ENCODE measurements at regions not wholly inside any gene's neighbourhood (a gene's known extent, or its start where the extent isn't known, plus 50 kb on each side); places are given as distances from the start of the nearest gene placed in this dataset.

DNA sequence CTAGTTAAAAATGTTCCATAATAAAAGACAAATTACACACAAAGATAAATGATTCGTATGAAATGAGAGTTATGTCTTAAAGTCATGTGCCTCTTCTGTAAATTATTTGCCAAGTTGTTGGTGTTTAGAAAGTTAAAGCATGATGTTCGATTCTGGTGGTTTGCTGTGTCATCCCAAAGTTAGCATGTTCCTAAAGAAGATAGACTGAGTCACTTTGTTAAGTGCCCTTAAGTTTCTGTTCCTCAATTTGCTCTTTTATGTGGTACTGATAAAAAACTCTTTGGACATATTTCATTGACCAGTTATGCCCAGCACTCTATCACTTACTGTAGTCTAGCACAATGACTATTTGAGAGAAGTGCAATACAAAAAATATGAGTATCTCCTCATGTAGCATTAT lies 366.9 kb upstream of the ZNF608 start:
- FAIRE-seq (no peak), DNase-seq (ENCODE audit: low read depth, low spot score) (no peak)
- BruUV-seq (replicated peaks): no TSS peak
- Histone ChIP-seq H3K27ac (ENCODE audit: insufficient read depth, low read depth, low read length) (no peak overlapping the region), H3K9me3 (replicated peaks; ENCODE audit: control insufficient read depth, insufficient read depth, low read length) (no peaks in the 10 kb centered on the region), H3K27me3 (ENCODE audit: control insufficient read depth in 2 of 2, insufficient read depth in 2 of 2, low read length in 2 of 2) (no peaks in the 10 kb centered on the region), H3K4me1 (ENCODE audit: control insufficient read depth, extremely low read depth, insufficient read depth, low read length) (no peaks in the 10 kb centered on the region), H3K36me3 (ENCODE audit: control insufficient read depth in 2 of 2, extremely low read depth in 1 of 2, insufficient read depth in 2 of 2, low read length in 2 of 2) (no peaks in the 10 kb centered on the region), H3K9me1 (replicated peaks; ENCODE audit: control insufficient read depth, extremely low read depth, insufficient read depth, low read length) (no peaks in the 10 kb centered on the region), H2AFZ (ENCODE audit: low read depth, low read length) (no peak overlapping the region), H3K4me2 (ENCODE audit: insufficient read depth, low read length) (no peak overlapping the region), H3K9ac (replicated peaks; ENCODE audit: extremely low read depth, insufficient read depth, low read length) (no peak overlapping the region), H3K79me2 (ENCODE audit: control insufficient read depth, insufficient read depth, low read length) (no peaks in the 10 kb centered on the region), H4K20me1 (replicated peaks; ENCODE audit: control insufficient read depth, extremely low read depth, insufficient read depth, low read length) (no peaks in the 10 kb centered on the region), H3K4me3 (replicated peaks in 1 of 3; ENCODE audit: insufficient read depth in 1 of 3, low read depth in 1 of 3, low read length in 3 of 3) (no peak overlapping the region)
- dilution Hi-C loops (cut with MboI; ENCODE audit: extremely low pct_ligation_motif_present, low sequenced_read_pairs) (no loop called here), intact Hi-C loops (cut with micrococcal nuclease) (no loop called here)
- ChIA-PET CTCF (interaction anchor here (1.0 kb wide), 1 partner anchor 9 kb away, joined by 3 read pairs; no protein-coding TSS in a partner anchor), POLR2A (no interaction called here)
- no peak for TF ChIP-seq MAX (IDR thresholded peaks at IDR 0.05; ENCODE audit: insufficient read depth, insufficient read length)
- no peak for TF ChIP-seq POLR2AphosphoS5 (IDR thresholded peaks at IDR 0.05; ENCODE audit: insufficient read depth, low read depth, low read length)
- no peak for TF ChIP-seq CTCF (IDR thresholded peaks at IDR 0.05; ENCODE audit: extremely low read depth in 1 of 2, insufficient read depth in 1 of 2, low read depth in 1 of 2, low read length in 2 of 2)
- TF ChIP-seq FOS (IDR thresholded peaks at IDR 0.05; ENCODE audit: borderline replicate concordance, insufficient read depth, low read length): no peak
- no peak for TF ChIP-seq MYC (IDR thresholded peaks at IDR 0.05; ENCODE audit: low read depth, low read length)
- no peak for TF ChIP-seq GATA2 (IDR thresholded peaks at IDR 0.05; ENCODE audit: insufficient read depth, insufficient read length, low read depth, low read length)
- TF ChIP-seq POLR2A (IDR thresholded peaks at IDR 0.05; ENCODE audit: low read depth, low read length): no peak
- no peak for TF ChIP-seq EZH2 (IDR thresholded peaks at IDR 0.05; ENCODE audit: borderline replicate concordance, low read depth, low read length, severe bottlenecking)
- no peak for TF ChIP-seq JUN (IDR thresholded peaks at IDR 0.05; ENCODE audit: borderline replicate concordance, insufficient read depth, insufficient read length, low read depth)

All from endothelial cell of umbilical vein (primary cell).